ENCODE measurements at regions not wholly inside any gene's neighbourhood (a gene's known extent, or its start where the extent isn't known, plus 50 kb on each side); places are given as distances from the start of the nearest gene placed in this dataset.

DNA sequence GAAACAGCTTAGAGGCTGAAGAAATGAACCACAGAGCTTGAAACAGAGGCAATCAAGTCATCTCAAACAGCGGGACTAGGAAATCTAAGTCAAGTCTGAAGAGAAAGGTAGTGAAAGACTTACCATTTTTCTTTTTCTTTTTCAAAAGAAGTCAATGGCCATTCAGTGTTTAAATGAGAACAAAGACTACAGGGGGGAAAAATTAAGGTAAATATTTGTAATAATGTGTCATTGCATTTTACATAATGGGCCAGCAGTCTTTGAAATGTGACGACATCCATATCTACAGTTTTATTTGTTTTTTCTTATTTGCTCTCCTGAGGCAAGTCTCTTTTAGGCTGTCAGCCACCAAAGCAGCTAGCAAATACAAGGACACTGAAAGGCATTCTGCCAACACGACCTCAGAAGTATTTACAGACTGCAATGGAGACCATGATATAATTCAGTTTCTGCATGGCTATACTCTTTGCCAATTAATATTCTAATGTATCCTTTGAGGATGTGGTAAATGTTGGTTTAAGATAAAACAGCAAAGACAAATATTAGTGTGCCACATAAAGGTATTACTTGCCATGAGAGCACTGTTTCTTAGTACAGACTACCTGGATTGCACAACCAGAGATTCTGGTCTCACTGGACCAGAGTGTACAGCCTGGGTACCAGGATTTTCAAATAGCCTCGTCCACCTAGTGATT, 307.0 kb upstream of the THBS1 start:
- no peak for TF ChIP-seq SIN3A (conservative IDR thresholded peaks at IDR 0.05 in 1 of 2, IDR thresholded peaks at IDR 0.05 in 1 of 2; ENCODE audit: low read depth in 1 of 2, low read length in 2 of 2)
- TF ChIP-seq TAF1 (IDR thresholded peaks at IDR 0.05; ENCODE audit: low read depth, low read length), result no peak
- TF ChIP-seq EGR1 (IDR thresholded peaks at IDR 0.05; ENCODE audit: borderline replicate concordance, low read depth, low read length), result no peak
- TF ChIP-seq, protein P1, sequence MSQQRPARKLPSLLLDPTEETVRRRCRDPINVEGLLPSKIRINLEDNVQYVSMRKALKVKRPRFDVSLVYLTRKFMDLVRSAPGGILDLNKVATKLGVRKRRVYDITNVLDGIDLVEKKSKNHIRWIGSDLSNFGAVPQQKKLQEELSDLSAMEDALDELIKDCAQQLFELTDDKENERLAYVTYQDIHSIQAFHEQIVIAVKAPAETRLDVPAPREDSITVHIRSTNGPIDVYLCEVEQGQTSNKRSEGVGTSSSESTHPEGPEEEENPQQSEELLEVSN (IDR thresholded peaks at IDR 0.05), result no peak
- no peak for TF ChIP-seq PHF8 (conservative IDR thresholded peaks at IDR 0.05; ENCODE audit: low read depth, low read length)
- TF ChIP-seq POLR2A (IDR thresholded peaks at IDR 0.05; ENCODE audit: control extremely low read depth in 1 of 2, low read depth in 2 of 2, low read length in 2 of 2), result no peak
- no peak for TF ChIP-seq NRF1 (IDR thresholded peaks at IDR 0.05; ENCODE audit: low read depth, low read length)
- no peak for TF ChIP-seq CTBP2 (IDR thresholded peaks at IDR 0.05; ENCODE audit: borderline replicate concordance, insufficient read depth, insufficient read length, low read length)
- TF ChIP-seq, protein P2, sequence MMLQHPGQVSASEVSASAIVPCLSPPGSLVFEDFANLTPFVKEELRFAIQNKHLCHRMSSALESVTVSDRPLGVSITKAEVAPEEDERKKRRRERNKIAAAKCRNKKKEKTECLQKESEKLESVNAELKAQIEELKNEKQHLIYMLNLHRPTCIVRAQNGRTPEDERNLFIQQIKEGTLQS (IDR thresholded peaks at IDR 0.05; ENCODE audit: insufficient read depth, low read depth, low read length), result no peak
- no peak for TF ChIP-seq MAX (IDR thresholded peaks at IDR 0.05)
- no peak for TF ChIP-seq YY1 (IDR thresholded peaks at IDR 0.05; ENCODE audit: low read depth, low read length)
- no peak for TF ChIP-seq SP2 (IDR thresholded peaks at IDR 0.05; ENCODE audit: low read length)
- TF ChIP-seq, protein P3, sequence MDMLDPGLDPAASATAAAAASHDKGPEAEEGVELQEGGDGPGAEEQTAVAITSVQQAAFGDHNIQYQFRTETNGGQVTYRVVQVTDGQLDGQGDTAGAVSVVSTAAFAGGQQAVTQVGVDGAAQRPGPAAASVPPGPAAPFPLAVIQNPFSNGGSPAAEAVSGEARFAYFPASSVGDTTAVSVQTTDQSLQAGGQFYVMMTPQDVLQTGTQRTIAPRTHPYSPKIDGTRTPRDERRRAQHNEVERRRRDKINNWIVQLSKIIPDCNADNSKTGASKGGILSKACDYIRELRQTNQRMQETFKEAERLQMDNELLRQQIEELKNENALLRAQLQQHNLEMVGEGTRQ (IDR thresholded peaks at IDR 0.05; ENCODE audit: low read length), result no peak
- TF ChIP-seq CTCF (IDR thresholded peaks at IDR 0.05; ENCODE audit: control extremely low read depth in 1 of 3, insufficient read depth in 1 of 3, low read depth in 1 of 3, low read length in 3 of 3), result no peak
